ENCODE measurements at regions not wholly inside any gene's neighbourhood (a gene's known extent, or its start where the extent isn't known, plus 50 kb on each side); places are given as distances from the start of the nearest gene placed in this dataset.
A peak's percentile ranks its signal among the peaks of the same experiment; 100 is the strongest.

DNA sequence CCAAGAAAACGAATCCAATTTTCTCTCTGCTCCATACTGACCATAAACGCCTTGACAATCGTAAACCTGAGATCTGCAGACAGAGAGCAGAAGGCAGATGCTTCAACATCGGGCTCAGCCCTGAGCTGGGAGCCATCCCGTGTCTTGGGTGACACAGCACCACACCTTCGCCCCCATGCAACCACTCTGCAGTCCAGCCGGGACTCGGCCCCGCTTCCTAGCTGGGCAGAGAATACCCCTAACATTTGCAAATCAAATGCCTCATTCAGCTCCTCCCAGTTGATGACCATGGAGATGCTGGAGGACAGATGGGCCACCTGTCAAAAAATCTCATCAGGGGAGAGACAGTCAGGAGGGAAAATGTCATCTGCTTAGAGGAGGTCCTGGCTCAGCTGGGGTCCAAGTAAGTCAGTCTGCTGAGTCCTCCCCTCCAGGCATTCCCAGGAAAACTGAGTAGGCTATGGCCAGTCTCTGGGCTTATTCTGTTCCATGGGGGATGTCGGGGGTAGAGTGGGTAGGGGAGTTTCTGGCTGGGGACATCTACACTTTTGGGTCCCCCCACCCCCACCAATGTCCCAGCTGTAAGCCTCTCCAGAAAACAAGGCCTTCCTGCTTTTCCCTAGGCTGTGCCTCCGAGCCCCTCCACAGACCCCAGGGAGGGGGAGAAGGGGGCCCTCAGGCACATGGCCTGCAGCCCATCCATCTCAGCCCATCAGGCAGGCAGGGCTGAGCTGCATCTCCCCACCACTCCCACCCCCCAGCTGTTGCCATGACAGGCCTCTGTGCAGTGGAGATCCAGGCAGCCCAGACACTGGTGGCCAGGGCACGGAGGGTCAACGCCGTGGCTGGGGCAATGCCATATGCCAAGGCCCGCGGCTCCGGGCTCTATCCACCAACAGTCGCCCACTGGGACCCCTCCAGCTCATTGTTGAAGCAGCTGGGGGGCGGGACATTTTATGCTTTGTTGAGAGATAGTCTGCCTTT is 158.6 kb downstream of the AXIN2 start:
- DNase-seq (no peak), ATAC-seq (no peak)
- Mint-ChIP-seq H3K27me3 (no peaks in the 10 kb centered on the region), H3K27ac (no peak overlapping the region), H3K4me3 (no peak overlapping the region), H3K4me1 (no peaks in the 10 kb centered on the region), H3K9me3 (no peaks in the 10 kb centered on the region)

DNA sequence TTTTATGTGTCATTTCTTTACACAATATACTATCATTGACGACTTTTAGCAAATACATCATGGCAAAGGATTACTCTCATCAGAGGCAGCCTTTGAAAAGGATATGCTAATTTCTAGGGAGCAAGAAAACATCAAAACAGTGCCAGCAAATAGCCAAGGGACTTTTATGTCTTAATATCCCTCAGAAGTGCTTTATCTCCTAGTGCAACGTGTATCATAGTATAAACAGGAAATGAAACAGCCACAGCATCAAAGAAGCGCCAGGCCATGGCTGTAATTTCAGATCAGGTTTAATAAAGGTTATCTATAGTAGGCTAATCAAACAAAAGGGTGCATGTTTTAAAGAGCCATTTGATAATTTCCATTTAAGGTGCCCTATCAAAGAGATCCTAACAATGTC is 159.9 kb downstream of the AXIN2 start:
- no peaks in the 10 kb centered on the region for H3K9me3 Mint-ChIP-seq
- H3K27ac Mint-ChIP-seq = no peak overlapping the region
- DNase-seq = no peak

DNA sequence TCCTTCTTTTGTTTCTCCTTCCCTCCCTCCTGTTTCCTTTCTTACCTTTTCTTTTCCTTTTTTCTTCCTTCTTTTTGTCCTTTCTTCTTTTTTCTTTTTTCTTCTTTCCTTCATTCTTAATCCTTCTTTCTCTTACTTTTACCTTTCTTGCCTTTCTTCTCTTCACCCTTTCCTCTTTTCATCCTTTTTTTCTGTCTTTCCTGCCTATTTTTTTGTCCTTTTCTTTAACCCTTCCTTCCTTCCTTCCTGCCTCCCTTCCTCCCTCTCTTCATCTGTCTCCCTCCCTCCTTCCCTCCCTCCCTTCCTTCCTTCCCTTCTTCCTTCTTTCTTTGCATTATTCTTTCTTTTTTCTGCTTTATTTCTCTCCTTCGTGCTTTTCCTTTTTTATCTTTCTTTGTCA is 160.7 kb downstream of the AXIN2 start:
- no peaks in the 10 kb centered on the region for H3K4me1 Mint-ChIP-seq
- no peak overlapping the region for H3K4me3 Mint-ChIP-seq
- DNase-seq (no peak), ATAC-seq (no peak)
- no peak overlapping the region for H3K27ac Mint-ChIP-seq
- no peaks in the 10 kb centered on the region for H3K27me3 Mint-ChIP-seq
- H3K9me3 Mint-ChIP-seq = no peaks in the 10 kb centered on the region

More for the DNA sequence above, 159.9 kb downstream of the AXIN2 start:
- no peak for ATAC-seq
- Mint-ChIP-seq H3K4me3 (no peak overlapping the region), H3K4me1 (no peaks in the 10 kb centered on the region), H3K27me3 (no peaks in the 10 kb centered on the region)

DNA sequence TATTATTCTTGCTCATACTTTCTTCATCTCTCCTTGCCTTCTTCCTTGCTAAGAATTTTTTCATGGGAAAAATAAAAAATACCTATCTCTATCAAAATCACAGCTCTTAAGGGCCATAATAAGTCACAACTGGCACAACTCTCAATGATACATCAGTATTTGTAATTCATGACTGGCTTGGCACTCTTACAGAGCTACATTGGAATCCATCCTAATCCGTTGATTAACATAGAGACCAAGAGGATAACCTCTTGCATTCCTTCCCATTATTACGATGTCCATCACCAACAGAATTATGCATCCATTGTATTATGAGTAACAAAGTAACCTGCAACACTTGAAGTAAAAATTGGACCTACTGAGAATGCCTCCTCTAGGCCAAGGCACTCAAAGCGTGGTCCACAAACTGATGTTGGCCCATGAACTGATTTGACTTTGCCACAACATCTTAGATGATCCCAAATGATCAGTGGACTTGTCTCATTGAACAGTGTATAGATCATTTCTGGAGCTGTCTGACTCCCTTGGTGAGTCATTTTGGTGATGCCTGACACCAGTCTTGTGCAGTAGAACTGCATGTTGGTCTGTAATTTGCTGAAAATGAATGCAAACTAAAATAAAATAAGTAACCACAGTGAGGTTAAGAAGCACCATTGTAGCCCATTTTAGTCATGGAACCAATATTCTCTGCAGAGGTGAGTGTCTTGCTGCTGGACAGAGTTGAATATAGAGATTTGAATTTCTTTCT is 163.2 kb downstream of the AXIN2 start:
- Mint-ChIP-seq H3K4me3 (no peak overlapping the region), H3K4me1 (peaks cover 17% of the 10 kb centered on the region), H3K27me3 (no peaks in the 10 kb centered on the region), H3K9me3 (no peaks in the 10 kb centered on the region), H3K27ac (no peak overlapping the region)
- no peak for DNase-seq
- ATAC-seq = no peak

DNA sequence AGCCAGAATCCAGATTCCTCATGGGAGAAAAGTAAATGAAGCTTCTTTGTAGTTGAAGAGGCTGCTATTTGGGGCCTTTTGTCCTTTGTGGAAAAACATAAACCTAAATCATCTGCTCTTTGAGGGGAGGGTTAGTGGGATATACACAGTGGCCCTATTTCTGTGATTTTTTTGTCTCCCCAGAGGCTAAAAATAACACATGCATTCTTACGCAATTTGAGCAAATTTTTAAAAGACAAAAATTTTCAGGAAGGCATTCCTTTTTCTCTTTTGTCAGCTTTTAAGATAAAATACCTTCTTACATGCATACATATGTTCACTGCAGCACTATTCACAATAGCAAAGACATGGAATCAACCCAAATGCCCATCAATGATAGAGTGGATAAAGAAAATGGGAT is 165.5 kb downstream of the AXIN2 start:
- peaks cover 19% of the 10 kb centered on the region for H3K4me1 Mint-ChIP-seq
- H3K4me3 Mint-ChIP-seq = no peak overlapping the region
- no peak for ATAC-seq
- no peak overlapping the region for H3K27ac Mint-ChIP-seq
- DNase-seq = no peak
- H3K27me3 Mint-ChIP-seq = no peaks in the 10 kb centered on the region
- no peaks in the 10 kb centered on the region for H3K9me3 Mint-ChIP-seq

DNA sequence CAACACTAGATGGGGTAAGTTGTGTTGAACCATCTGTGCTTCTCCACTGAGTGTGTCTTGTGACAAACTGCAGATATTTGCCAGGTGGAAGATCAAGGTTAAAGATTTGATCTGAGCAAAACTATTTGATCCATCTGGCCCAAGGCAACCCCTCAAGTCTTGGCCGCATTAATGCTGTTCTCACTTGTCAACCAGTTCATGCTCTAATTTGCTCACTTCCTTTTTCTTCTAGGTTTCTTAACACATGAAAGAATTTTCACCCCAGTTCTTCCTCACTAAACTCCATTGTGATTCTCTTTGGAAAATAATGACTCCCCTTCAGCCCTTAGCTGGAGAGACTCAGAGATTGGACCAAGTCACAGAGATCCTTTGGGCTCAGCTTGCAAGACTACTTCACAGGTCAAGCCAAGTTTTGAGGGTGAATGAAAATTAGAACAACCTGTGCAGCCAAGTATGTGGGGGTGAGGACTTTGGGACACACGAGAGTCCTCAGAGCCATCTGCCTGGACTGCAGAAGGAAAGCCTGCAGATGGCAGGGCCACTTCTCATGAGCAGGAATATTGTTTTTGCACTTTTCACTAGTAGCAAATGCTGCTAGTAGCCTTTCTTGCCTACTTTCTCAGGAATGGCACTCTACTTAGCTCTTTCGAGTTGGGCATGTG is 166.5 kb downstream of the AXIN2 start:
- no peak for ATAC-seq
- DNase-seq = no peak
- no peaks in the 10 kb centered on the region for H3K27me3 Mint-ChIP-seq
- H3K9me3 Mint-ChIP-seq = no peaks in the 10 kb centered on the region
- no peak overlapping the region for H3K27ac Mint-ChIP-seq
- no peak overlapping the region for H3K4me3 Mint-ChIP-seq
- H3K4me1 Mint-ChIP-seq = peaks cover 19% of the 10 kb centered on the region

DNA sequence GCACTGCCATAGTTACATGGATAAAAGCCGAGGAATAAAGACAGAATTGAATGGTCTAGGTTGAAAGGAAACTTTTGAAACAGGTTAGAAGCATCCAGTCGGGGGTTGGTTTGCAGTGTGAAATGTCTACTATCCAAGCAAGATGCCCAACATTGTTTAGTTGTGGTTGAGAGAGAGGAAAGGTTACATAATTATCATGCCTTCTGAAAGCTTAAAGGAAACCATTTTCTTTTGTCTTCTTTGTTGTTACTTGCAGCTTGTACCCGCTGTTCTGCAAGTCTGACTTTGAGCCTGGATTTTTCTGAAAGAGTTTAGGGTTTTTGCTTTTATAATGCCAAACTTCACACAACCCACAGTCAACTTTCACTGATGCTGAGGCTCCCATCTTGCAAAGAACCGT is 167.9 kb downstream of the AXIN2 start:
- no peaks in the 10 kb centered on the region for H3K9me3 Mint-ChIP-seq
- no peak overlapping the region for H3K27ac Mint-ChIP-seq
- H3K27me3 Mint-ChIP-seq = no peaks in the 10 kb centered on the region
- ATAC-seq = no peak
- H3K4me3 Mint-ChIP-seq = no peak overlapping the region
- no peak for DNase-seq
- H3K4me1 Mint-ChIP-seq = peaks cover 19% of the 10 kb centered on the region

DNA sequence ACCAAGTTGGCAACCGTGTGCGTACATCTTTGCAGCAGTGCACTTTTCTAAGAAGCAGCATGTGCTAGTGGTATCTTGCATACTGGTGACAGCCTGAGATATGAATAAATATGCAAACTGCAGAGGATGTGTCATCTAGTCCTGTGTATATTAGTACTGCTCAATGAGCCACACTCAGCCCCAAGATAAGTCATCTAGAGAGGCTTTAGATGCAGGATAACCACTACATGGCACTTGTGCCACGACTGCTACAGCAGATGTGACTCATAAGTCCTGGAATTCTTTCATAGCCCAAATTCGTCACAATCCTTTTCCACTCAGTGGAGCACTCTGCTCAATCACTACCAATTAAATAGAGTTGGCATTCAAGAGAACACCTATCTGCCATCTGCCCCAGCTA is 171.5 kb downstream of the AXIN2 start:
- Mint-ChIP-seq H3K27me3 (no peaks in the 10 kb centered on the region), H3K27ac (no peak overlapping the region), H3K4me1 (peaks cover 18% of the 10 kb centered on the region), H3K4me3 (no peak overlapping the region), H3K9me3 (no peaks in the 10 kb centered on the region)
- ATAC-seq (peak; percentile 40), DNase-seq (no peak)

DNA sequence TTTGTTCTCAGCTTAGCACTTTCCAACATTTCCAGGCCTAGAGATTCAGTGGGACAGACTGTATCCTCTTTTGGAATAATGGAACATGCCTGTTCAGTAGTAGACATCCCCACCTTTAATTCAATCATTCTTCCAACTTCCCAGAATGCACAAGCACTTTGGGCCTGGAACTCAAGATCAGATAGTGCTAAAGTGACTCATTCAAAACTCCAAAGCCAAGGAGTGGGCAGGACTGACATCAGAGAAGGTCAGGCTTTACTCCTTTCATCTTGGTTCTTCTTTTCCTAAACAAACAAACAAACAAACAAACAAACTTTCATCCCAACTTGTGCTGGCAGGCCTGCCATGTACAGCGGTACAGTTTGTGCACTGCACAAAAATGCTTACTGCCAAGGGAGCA is 172.0 kb downstream of the AXIN2 start:
- Mint-ChIP-seq H3K4me3 (no peak overlapping the region), H3K27me3 (no peaks in the 10 kb centered on the region), H3K27ac (no peak overlapping the region), H3K4me1 (peaks cover 13% of the 10 kb centered on the region), H3K9me3 (no peaks in the 10 kb centered on the region)
- no peak for DNase-seq
- ATAC-seq = no peak

DNA sequence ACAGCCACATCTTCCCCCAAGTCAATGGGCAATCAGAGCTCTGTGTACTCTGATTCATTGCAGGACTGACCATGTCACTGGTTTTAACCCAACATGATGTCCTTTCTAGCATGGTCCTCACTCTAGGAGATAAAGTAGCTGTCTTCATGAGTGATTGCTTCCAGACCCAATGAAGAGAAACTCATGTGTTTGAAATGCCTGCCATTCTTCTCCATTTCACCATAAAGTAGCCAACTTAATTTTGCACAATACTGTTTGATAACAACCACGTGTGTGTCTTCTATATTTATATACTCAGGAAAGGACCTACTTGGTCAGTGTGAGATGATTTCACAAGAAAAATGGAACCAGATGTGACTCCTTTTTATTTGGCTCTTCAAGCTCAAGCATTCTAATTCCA is 172.5 kb downstream of the AXIN2 start:
- no peak overlapping the region for H3K27ac Mint-ChIP-seq
- H3K9me3 Mint-ChIP-seq = no peaks in the 10 kb centered on the region
- H3K27me3 Mint-ChIP-seq = no peaks in the 10 kb centered on the region
- no peak overlapping the region for H3K4me3 Mint-ChIP-seq
- ATAC-seq (no peak), DNase-seq (no peak)
- H3K4me1 Mint-ChIP-seq = peaks cover 9% of the 10 kb centered on the region

DNA sequence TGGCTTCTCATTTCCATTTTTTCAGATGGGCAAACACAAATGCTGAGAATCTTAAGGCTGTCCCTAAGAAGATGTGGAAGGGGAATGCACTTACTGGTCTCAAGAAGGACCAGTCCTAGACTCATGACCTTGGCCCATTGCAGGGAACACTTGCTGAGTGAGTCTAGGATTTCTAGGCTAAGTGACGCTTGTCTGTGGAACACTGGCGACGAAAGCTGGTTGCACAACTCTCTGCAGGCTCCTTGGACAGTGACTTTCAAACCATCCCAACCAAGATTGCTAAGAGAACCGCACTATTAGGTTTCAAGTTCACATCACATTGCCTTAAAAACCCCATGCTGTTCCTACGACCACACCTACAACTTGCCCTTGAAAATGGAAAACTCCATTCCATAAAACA is 174.1 kb downstream of the AXIN2 start:
- Mint-ChIP-seq H3K4me3 (no peak overlapping the region), H3K27ac (no peak overlapping the region), H3K9me3 (no peaks in the 10 kb centered on the region), H3K4me1 (no peaks in the 10 kb centered on the region), H3K27me3 (no peaks in the 10 kb centered on the region)
- DNase-seq (no peak), ATAC-seq (no peak)

DNA sequence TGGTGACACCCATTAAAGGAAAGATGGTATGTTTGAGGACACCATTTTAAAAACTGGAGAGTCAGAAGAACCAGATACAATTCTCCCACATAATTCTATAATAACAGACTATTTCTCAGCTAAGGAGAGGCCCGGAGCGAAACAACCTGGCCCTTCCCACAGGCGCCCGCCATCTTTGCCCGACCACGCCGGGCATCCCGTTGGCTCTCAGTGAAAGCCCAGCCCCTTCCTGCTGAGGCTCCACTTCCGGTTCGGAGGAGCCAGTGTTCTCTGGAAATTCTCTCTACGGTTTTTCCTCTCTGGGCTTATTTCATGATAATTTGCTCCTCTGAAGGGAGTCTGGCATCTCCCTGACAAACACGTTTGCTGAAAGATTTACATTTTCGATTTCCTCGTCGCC is 175.7 kb downstream of the AXIN2 start:
- no peak for ATAC-seq
- Mint-ChIP-seq H3K9me3 (peaks cover 0 to under 1% of the 10 kb centered on the region in 2 donors), H3K4me1 (no peaks in the 10 kb centered on the region), H3K27me3 (no peaks in the 10 kb centered on the region), H3K27ac (no peak overlapping the region), H3K4me3 (no peak overlapping the region)
- no peak for DNase-seq

DNA sequence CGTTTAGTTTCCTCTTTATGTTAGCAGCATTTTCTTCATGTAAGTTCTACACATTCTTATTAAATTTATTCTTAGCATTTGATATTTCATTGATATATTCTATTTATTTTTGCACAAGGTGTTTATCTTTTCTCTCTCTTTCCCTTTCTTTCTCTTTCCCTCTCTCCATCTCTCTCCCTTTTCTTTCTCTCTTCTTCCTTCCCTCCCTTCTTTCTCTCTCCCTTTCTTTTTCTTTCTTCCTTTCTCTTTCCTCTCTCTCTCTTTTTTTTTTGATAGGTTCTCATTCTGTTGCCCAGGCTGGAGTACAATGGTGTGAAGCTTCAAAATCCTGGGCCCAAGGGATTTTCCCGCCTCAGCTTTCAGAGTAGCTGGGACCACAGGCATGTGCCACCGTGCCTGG is 176.4 kb downstream of the AXIN2 start:
- no peak for DNase-seq
- H3K27me3 Mint-ChIP-seq = no peaks in the 10 kb centered on the region
- H3K4me3 Mint-ChIP-seq = no peak overlapping the region
- H3K9me3 Mint-ChIP-seq = peaks cover 4 to 7% of the 10 kb centered on the region in 2 donors
- no peak overlapping the region for H3K27ac Mint-ChIP-seq
- H3K4me1 Mint-ChIP-seq = no peaks in the 10 kb centered on the region
- no peak for ATAC-seq

DNA sequence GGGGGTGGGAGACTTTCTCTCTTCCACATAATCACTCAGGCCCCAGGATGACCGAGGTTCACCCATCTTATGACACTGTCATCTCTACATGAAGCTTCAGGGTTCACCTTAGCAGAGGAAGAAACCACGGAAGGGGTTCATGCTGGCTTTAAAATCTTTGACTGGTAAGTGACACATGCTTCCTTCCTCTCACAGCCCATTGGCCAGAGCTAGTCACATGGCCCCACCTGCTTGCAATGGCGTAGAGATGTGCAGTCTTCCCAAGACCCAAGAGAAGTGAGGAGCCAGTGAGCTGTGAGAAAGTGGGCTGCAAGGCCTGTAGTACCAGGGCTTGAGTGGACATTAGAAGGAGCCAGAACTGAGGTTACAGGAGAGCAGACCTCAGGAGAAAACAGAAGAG is 180.3 kb downstream of the AXIN2 start:
- no peak overlapping the region for H3K4me3 Mint-ChIP-seq
- no peaks in the 10 kb centered on the region for H3K27me3 Mint-ChIP-seq
- ATAC-seq = no peak
- H3K9me3 Mint-ChIP-seq = peaks cover 4 to 13% of the 10 kb centered on the region in 2 donors
- H3K4me1 Mint-ChIP-seq = no peaks in the 10 kb centered on the region
- no peak for DNase-seq
- H3K27ac Mint-ChIP-seq = no peak overlapping the region

DNA sequence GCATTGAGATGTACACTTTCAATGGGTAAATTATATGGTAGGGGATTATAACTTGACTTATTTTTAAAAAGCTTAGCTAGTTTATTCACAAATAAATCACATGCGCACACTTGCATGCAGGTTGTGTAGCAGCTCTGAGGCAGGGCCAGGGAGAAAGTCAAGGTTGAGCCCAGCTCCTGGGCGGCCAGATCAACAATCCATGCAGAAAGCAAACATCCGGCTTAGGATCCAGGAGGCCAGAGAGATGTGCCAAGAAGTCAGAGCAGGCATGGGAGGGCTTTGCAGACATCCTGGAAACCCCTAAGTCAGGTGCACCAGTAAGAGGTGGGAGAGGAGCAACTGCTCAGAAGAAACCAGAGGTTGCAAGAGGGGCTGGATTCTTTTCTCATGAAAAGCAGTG is 186.5 kb downstream of the AXIN2 start:
- Mint-ChIP-seq H3K4me1 (peaks cover 13% of the 10 kb centered on the region), H3K27ac (no peak overlapping the region), H3K4me3 (no peak overlapping the region), H3K9me3 (peaks cover 0 to 6% of the 10 kb centered on the region in 2 donors), H3K27me3 (peaks cover 29% of the 10 kb centered on the region)
- ATAC-seq (no peak), DNase-seq (no peak)

DNA sequence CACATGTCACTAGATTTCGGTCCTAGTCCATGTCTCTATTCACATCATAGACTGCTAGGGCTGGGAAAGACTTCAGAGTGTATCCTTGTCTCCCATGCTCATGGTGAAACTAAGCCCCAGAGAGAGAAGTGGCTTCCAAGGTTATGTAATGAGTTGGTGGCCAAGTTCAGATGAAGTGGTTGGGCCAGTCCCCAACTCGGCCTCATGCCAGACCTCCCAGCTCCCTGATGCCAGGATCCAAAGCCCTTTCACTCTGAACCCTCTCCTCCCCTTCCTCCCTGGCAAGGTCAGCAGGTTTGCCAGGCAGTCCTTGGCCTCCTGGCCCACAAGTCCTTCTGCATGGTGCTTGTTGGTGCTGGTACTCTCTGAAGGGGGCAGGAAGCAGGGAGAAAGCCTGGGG is 189.7 kb downstream of the AXIN2 start:
- H3K27ac Mint-ChIP-seq = no peak overlapping the region
- ATAC-seq (no peak), DNase-seq (no peak)
- peaks cover 0 to 4% of the 10 kb centered on the region in 2 donors for H3K9me3 Mint-ChIP-seq
- peaks cover 29% of the 10 kb centered on the region for H3K27me3 Mint-ChIP-seq
- H3K4me3 Mint-ChIP-seq = no peak overlapping the region
- H3K4me1 Mint-ChIP-seq = peaks cover 21% of the 10 kb centered on the region

Measured in stimulated activated naive CD8-positive, alpha-beta T cell treated with anti-CD3 and anti-CD28 coated beads, Interleukin-15, amount 100 ng/mL, for 72 hours (primary cell).